A549 (cell line): ENCODE measurements at regions not wholly inside any gene's neighbourhood (a gene's known extent, or its start where the extent isn't known, plus 50 kb on each side); places are given as distances from the start of the nearest gene placed in this dataset.

Source experiments
- ATAC-seq, 2 experiments: fragments of 200-7000 bp in 1 of 2; fragments of >200 bp in 1 of 2; cut with Nextera tagmentation in 1 of 2; cut with Tn5 transposase in 1 of 2; 3 replicates each; pipeline versions ENCODE4 v1.8.0 to v1.9.1; 2018 to 2020; ENCODE audit warnings: mild to moderate bottlenecking in 1 of 2, moderate library complexity in 1 of 2
- CTCF ChIA-PET: fragments of 300-600 bp; sonication (Branson Sonifier 250); formaldehyde crosslinking; extraction: SDS; loops from one replicate; lab custom pipeline; 2021; ENCODE audit warnings: antibody characterized with exemption, inconsistent platforms; lab: Yijun Ruan, JAX
- POLR2A ChIA-PET: fragments of 350-600 bp; formaldehyde crosslinking; extraction: SDS; loops from one replicate; lab custom pipeline; 2021; ENCODE audit warnings: antibody characterized with exemption, inconsistent platforms; lab: Yijun Ruan, JAX
- DNase-seq, 2 experiments: peaks; one replicate each; pipeline versions ENCODE4 v3.0.0 to v3.0.0-alpha.2; 2011 to 2016; ENCODE audit warnings: low read depth in 1 of 2, low spot score in 1 of 2
- FAIRE-seq: peaks from 2 replicates; lab custom pipeline; 2011; peaks lifted over from hg19 to GRCh38; lab: Jason Lieb, UNC
- H3K27ac ChIP-seq, 2 experiments: fragments of >200 bp; sonication (Bioruptor Twin); formaldehyde crosslinking; 3 replicates each; pipeline ENCODE4 v1.5.1; 2016 to 2017
- H3K4me1 ChIP-seq: fragments of >200 bp; sonication (Bioruptor Twin); formaldehyde crosslinking; 3 replicates; pipeline ENCODE4 v1.6.1; 2016
- H3K4me2 ChIP-seq: fragments of >200 bp; sonication (Bioruptor Twin); formaldehyde crosslinking; 3 replicates; pipeline ENCODE4 v1.6.1; 2016
- H3K4me3 ChIP-seq: fragments of >200 bp; sonication (Bioruptor Twin); formaldehyde crosslinking; 3 replicates; pipeline ENCODE4 v1.5.1; 2016
- H3K9me3 ChIP-seq: fragments of >200 bp; sonication (Bioruptor Twin); formaldehyde crosslinking; 3 replicates; pipeline ENCODE4 v1.6.1; 2016
- BCL3 ChIP-seq: fragments of >200 bp; sonication (Bioruptor Twin); formaldehyde crosslinking; IDR thresholded peaks from 3 replicates; pipeline ENCODE4 v1.6.1; 2016
- CBX2 ChIP-seq: fragments of 200-600 bp; sonication (generic); IDR thresholded peaks from 2 replicates; pipeline ENCODE4 v1.6.1; 2016; ENCODE audit warnings: low read depth, mild to moderate bottlenecking, borderline replicate concordance
- CEBPB ChIP-seq, 2 experiments: fragments of >200 bp in 1 of 2; sonication (Bioruptor Twin) in 1 of 2; formaldehyde crosslinking in 1 of 2; IDR thresholded peaks; 2 replicates each; pipeline ENCODE4 v1.6.1; 2012 to 2016
- ESRRA ChIP-seq: fragments of 150-350 bp; IDR thresholded peaks from 2 replicates; pipeline ENCODE4 v1.6.1; 2014; ENCODE audit warnings: mild to moderate bottlenecking, low read length, borderline replicate concordance
- HDAC2 ChIP-seq: fragments of 200-600 bp; sonication (generic); IDR thresholded peaks from 2 replicates; pipeline ENCODE4 v1.6.1; 2016
- HMGXB4 ChIP-seq: fragments of 250-450 bp; sonication (Bioruptor Pico); IDR thresholded peaks from 2 replicates; pipeline ENCODE4 v1.5.0; 2021; ENCODE audit warnings: mild to moderate bottlenecking, moderate library complexity, borderline replicate concordance
- HOXA7 ChIP-seq: fragments of 250-450 bp; sonication (Bioruptor Pico); IDR thresholded peaks from 2 replicates; pipeline ENCODE4 v1.5.0; 2020; ENCODE audit warnings: mild to moderate bottlenecking, moderate library complexity
- MAFK ChIP-seq: fragments of 450-650 bp; IDR thresholded peaks from 2 replicates; pipeline ENCODE4 v1.6.1; 2014; ENCODE audit not compliant: partially characterized antibody
- MYC ChIP-seq: IDR thresholded peaks from 2 replicates; pipeline ENCODE4 v1.6.1; 2012; ENCODE audit warnings: mild to moderate bottlenecking, inconsistent platforms, low read length, improper control_type of control experiment, borderline replicate concordance
- PBX3 ChIP-seq: IDR thresholded peaks from 2 replicates; pipeline ENCODE4 v1.6.1; 2012
- PHF8 ChIP-seq: fragments of 200-600 bp; sonication (generic); IDR thresholded peaks from 2 replicates; pipeline ENCODE4 v1.6.1; 2016; ENCODE audit warnings: low read depth, mild to moderate bottlenecking, antibody characterized with exemption, moderate library complexity, borderline replicate concordance
- POLR2A ChIP-seq: IDR thresholded peaks from 2 replicates; pipeline ENCODE4 v1.6.1; 2012; ENCODE audit warnings: mild to moderate bottlenecking, low read length
- RAD21 ChIP-seq, 2 experiments: fragments of >200 bp in 1 of 2; sonication (Bioruptor Twin) in 1 of 2; formaldehyde crosslinking in 1 of 2; IDR thresholded peaks in 1 of 2; conservative IDR thresholded peaks in 1 of 2; 2 replicates in 1 of 2; 3 replicates in 1 of 2; pipeline ENCODE4 v1.6.1; 2012 to 2018; ENCODE audit warnings: inconsistent platforms in 1 of 2
- RCOR1 ChIP-seq: fragments of 150-350 bp; IDR thresholded peaks from 2 replicates; pipeline ENCODE4 v1.6.1; 2014; ENCODE audit warnings: antibody characterized with exemption, low read length, low read depth
- REST ChIP-seq: fragments of 200-600 bp; sonication (generic); IDR thresholded peaks from 2 replicates; pipeline ENCODE4 v1.6.1; 2016; ENCODE audit warnings: antibody characterized with exemption, mild to moderate bottlenecking, moderate library complexity
- RFX5 ChIP-seq: fragments of 450-650 bp; IDR thresholded peaks from 2 replicates; pipeline ENCODE4 v1.7.1; 2014; ENCODE audit warnings: antibody characterized with exemption, mild to moderate bottlenecking, moderate library complexity
- SMC3 ChIP-seq: fragments of >200 bp; sonication (Bioruptor Twin); formaldehyde crosslinking; IDR thresholded peaks from 3 replicates; pipeline ENCODE4 v1.6.1; 2018; ENCODE audit warnings: inconsistent platforms
- ZC3H11A ChIP-seq: fragments of 450-650 bp; IDR thresholded peaks from 2 replicates; pipeline ENCODE4 v1.6.1; 2014; ENCODE audit warnings: antibody characterized with exemption, mild to moderate bottlenecking
- ZFP36 ChIP-seq: fragments of 450-650 bp; IDR thresholded peaks from 2 replicates; pipeline ENCODE4 v1.6.1; 2014; ENCODE audit warnings: borderline replicate concordance; ENCODE audit not compliant: partially characterized antibody
- WGBS: methylation state at CpG from one replicate; pipeline ENCODE4 v1.1.6; 2017; ENCODE audit errors: missing lambda C conversion rate; 5-methylcytosine and 5-hydroxymethylcytosine counted together

GRCh38 chr12:98074286-98074685 lies 441.1 kb upstream of the TMPO start:
- POLR2A ChIA-PET: no interaction called here
- DNase-seq (no peak), ATAC-seq (no peak), FAIRE-seq (no peak)
- TF ChIP-seq HMGXB4 (CRISPR knock-in tag) (no peak), CBX2 (no peak), POLR2A (no peak), PBX3 (no peak), ESRRA (no peak), BCL3 (no peak), HDAC2 (no peak), RFX5 (no peak), REST (no peak)
- no peaks in the 10 kb centered on the region for H3K9me3 ChIP-seq
- H3K4me3 ChIP-seq: no peak overlapping the region
- no peaks in the 10 kb centered on the region for H3K4me1 ChIP-seq
- no peak overlapping the region for H3K4me2 ChIP-seq
- H3K27ac ChIP-seq: no peak overlapping the region
- 0% methylated on average over 2 of the region's 2 CpGs for WGBS
- CTCF ChIA-PET: no interaction called here

GRCh38 chr12:98084391-98084790 lies 431.0 kb upstream of the TMPO start:
- Histone ChIP-seq H3K4me1 (no peaks in the 10 kb centered on the region), H3K4me3 (no peak overlapping the region), H3K27ac (no peak overlapping the region), H3K9me3 (no peaks in the 10 kb centered on the region), H3K4me2 (no peak overlapping the region)
- no peak for DNase-seq
- ATAC-seq: no peak
- ChIA-PET POLR2A (no interaction called here), CTCF (no interaction called here)
- 0% methylated on average over 5 of the region's 5 CpGs for WGBS
- no peak for FAIRE-seq
- TF ChIP-seq MAFK: no peak

- CTCF ChIA-PET: no interaction called here
- ATAC-seq: no peak
- POLR2A ChIA-PET: no interaction called here
- WGBS: 0% methylated on average over 3 of the region's 3 CpGs
- H3K4me2 ChIP-seq: no peak overlapping the region
- no peak overlapping the region for H3K4me3 ChIP-seq
- FAIRE-seq: no peak
- H3K9me3 ChIP-seq: no peaks in the 10 kb centered on the region
- H3K27ac ChIP-seq: no peak overlapping the region
- DNase-seq: no peak
- no peaks in the 10 kb centered on the region for H3K4me1 ChIP-seq
- TF ChIP-seq RAD21 (conservative IDR thresholded peaks at IDR 0.05 in 1 of 2, IDR thresholded peaks at IDR 0.05 in 1 of 2): no peak
- no peak for TF ChIP-seq PHF8
- TF ChIP-seq ZFP36: no peak
- TF ChIP-seq HOXA7 (CRISPR knock-in tag): no peak
- no peak for TF ChIP-seq MYC
- TF ChIP-seq CEBPB (IDR thresholded peaks at IDR 0.05): no peak
- TF ChIP-seq RCOR1: no peak
- TF ChIP-seq SMC3: no peak
- no peak for TF ChIP-seq ZC3H11A
- TF ChIP-seq, all 56 proteins: peak for 0
Observed at GRCh38 chr12:98085046-98085755, 430.2 kb upstream of the TMPO start.
